Endothelial cell of umbilical vein (primary cell): ENCODE measurements at regions not wholly inside any gene's neighbourhood (a gene's known extent, or its start where the extent isn't known, plus 50 kb on each side); places are given as distances from the start of the nearest gene placed in this dataset.
"Not testable (repeated sequence)": the region's sequence is repeated elsewhere in the genome, so short reads cannot be mapped to it uniquely, and the experiment has no call there.

Source experiments
- EZH2 ChIP-seq: IDR thresholded peaks from 2 replicates; pipeline ENCODE4 v1.6.1; 2012; ENCODE audit warnings: borderline replicate concordance, low read depth, mild to moderate bottlenecking, moderate library complexity, low read length, inconsistent platforms; ENCODE audit not compliant: severe bottlenecking
- FOS ChIP-seq: IDR thresholded peaks from 2 replicates; pipeline ENCODE4 v1.6.1; 2011; ENCODE audit warnings: mild to moderate bottlenecking, low read length, moderate library complexity, borderline replicate concordance; ENCODE audit not compliant: insufficient read depth
- GATA2 ChIP-seq: IDR thresholded peaks from 2 replicates; pipeline ENCODE4 v1.7.0; 2011; ENCODE audit warnings: low read depth, mild to moderate bottlenecking, moderate library complexity, mixed read lengths, low read length; ENCODE audit not compliant: insufficient read length, insufficient read depth
- JUN ChIP-seq: IDR thresholded peaks from 2 replicates; pipeline ENCODE4 v1.6.1; 2011; ENCODE audit warnings: borderline replicate concordance, low read depth; ENCODE audit not compliant: insufficient read length, insufficient read depth
- MAX ChIP-seq: IDR thresholded peaks from 2 replicates; pipeline ENCODE4 v1.6.1; 2011; ENCODE audit not compliant: insufficient read depth, insufficient read length
- MYC ChIP-seq: IDR thresholded peaks from one replicate; pipeline ENCODE4 v1.6.1; 2011; ENCODE audit warnings: mild to moderate bottlenecking, low read depth, low read length
- POLR2A ChIP-seq: IDR thresholded peaks from 2 replicates; pipeline ENCODE4 v1.6.1; 2012; ENCODE audit warnings: low read depth, mild to moderate bottlenecking, control low read depth, low read length
- POLR2AphosphoS5 ChIP-seq: IDR thresholded peaks from 2 replicates; pipeline ENCODE4 v1.6.1; 2012; ENCODE audit warnings: low read depth, mild to moderate bottlenecking, control low read depth, low read length, moderate library complexity; ENCODE audit not compliant: insufficient read depth
- TF ChIP-seq, protein P1 (sequence below), 2 donors: IDR thresholded peaks; 1 replicate in 1 of 2; 2 replicates in 1 of 2; pipeline ENCODE4 v1.5.1; 2011; ENCODE audit warnings: low read length in 2 of 2, mild to moderate bottlenecking in 2 of 2, moderate library complexity in 2 of 2, control low read depth in 1 of 2, inconsistent platforms in 1 of 2, low read depth in 1 of 2; ENCODE audit not compliant: insufficient read depth in 1 of 2; ENCODE audit errors: extremely low read depth in 1 of 2

GRCh38 chr4:10775132-10775531, 90.6 kb upstream of the CLNK start:
- TF ChIP-seq, protein P1, sequence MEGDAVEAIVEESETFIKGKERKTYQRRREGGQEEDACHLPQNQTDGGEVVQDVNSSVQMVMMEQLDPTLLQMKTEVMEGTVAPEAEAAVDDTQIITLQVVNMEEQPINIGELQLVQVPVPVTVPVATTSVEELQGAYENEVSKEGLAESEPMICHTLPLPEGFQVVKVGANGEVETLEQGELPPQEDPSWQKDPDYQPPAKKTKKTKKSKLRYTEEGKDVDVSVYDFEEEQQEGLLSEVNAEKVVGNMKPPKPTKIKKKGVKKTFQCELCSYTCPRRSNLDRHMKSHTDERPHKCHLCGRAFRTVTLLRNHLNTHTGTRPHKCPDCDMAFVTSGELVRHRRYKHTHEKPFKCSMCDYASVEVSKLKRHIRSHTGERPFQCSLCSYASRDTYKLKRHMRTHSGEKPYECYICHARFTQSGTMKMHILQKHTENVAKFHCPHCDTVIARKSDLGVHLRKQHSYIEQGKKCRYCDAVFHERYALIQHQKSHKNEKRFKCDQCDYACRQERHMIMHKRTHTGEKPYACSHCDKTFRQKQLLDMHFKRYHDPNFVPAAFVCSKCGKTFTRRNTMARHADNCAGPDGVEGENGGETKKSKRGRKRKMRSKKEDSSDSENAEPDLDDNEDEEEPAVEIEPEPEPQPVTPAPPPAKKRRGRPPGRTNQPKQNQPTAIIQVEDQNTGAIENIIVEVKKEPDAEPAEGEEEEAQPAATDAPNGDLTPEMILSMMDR (IDR thresholded peaks at IDR 0.05; ENCODE audit: extremely low read depth in 1 of 2, insufficient read depth in 1 of 2, low read depth in 1 of 2, low read length in 2 of 2) = not testable (repeated sequence)
- not testable (repeated sequence) for TF ChIP-seq POLR2A, MYC, POLR2AphosphoS5, EZH2, FOS, JUN, MAX, GATA2
